HFFc6 (cell line): ENCODE measurements at regions not wholly inside any gene's neighbourhood (a gene's known extent, or its start where the extent isn't known, plus 50 kb on each side); places are given as distances from the start of the nearest gene placed in this dataset.

ENCODE experiments used
- DNase-seq: peaks from one replicate; pipeline ENCODE4 v3.0.0-alpha.2; 2018
- H3K27ac Mint-ChIP-seq: 2 replicates; pipeline ENCODE4 v1.8.0; 2020; ENCODE audit warnings: mild to moderate bottlenecking, mixed read lengths
- H3K27me3 Mint-ChIP-seq: 2 replicates; pipeline ENCODE4 v1.8.0; 2021; ENCODE audit warnings: mild to moderate bottlenecking, moderate library complexity, mixed read lengths; ENCODE audit not compliant: insufficient read depth
- H3K36me3 Mint-ChIP-seq: 2 replicates; pipeline ENCODE4 v1.8.0; 2021; ENCODE audit warnings: low read depth, mixed read lengths
- H3K4me1 Mint-ChIP-seq: 2 replicates; pipeline ENCODE4 v1.8.0; 2020; ENCODE audit warnings: low read depth, mixed read lengths
- H3K4me3 Mint-ChIP-seq: 2 replicates; pipeline ENCODE4 v1.8.0; 2020; ENCODE audit warnings: mild to moderate bottlenecking, moderate library complexity, mixed read lengths
- H3K9me3 Mint-ChIP-seq: 2 replicates; pipeline ENCODE4 v1.8.0; 2020; ENCODE audit warnings: mild to moderate bottlenecking, mixed read lengths
- CTCF ChIP-seq: fragments of 200-600 bp; sonication (generic); IDR thresholded peaks from 2 replicates; pipeline ENCODE4 v1.5.0; 2021; ENCODE audit warnings: antibody characterized with exemption, mild to moderate bottlenecking

- no peaks in the 10 kb centered on the region for H3K4me1 Mint-ChIP-seq
- DNase-seq = no peak
- H3K36me3 Mint-ChIP-seq = 0 out of 2 replicates have a peak, but pooled peaks cover 8% of the 10 kb centered on the region
- no peak for TF ChIP-seq CTCF
- H3K9me3 Mint-ChIP-seq = peaks cover 58% of the 10 kb centered on the region
- H3K27me3 Mint-ChIP-seq = no peaks in the 10 kb centered on the region; the same call in 1 of the 2 replicates
- H3K27ac Mint-ChIP-seq = no peak overlapping the region
- H3K4me3 Mint-ChIP-seq = no peak overlapping the region
These were observed 728.8 kb downstream of the TYW1 start for GRCh38 chr7:67725423-67725822.

GRCh38 chr7:67729771-67730170 is 733.1 kb downstream of the TYW1 start:
- Mint-ChIP-seq H3K27me3 (no peaks in the 10 kb centered on the region), H3K4me1 (no peaks in the 10 kb centered on the region), H3K27ac (no peak overlapping the region), H3K4me3 (no peak overlapping the region), H3K9me3 (peaks cover 36% of the 10 kb centered on the region), H3K36me3 (0 out of 2 replicates have a peak, but pooled peaks cover 8% of the 10 kb centered on the region)
- TF ChIP-seq CTCF = no peak
- DNase-seq = no peak

GRCh38 chr7:67731704-67732103 is 735.1 kb downstream of the TYW1 start:
- no peaks in the 10 kb centered on the region for H3K4me1 Mint-ChIP-seq

GRCh38 chr7:67732898-67733297 is 736.3 kb downstream of the TYW1 start:
- Mint-ChIP-seq H3K4me3 (no peak overlapping the region), H3K27me3 (no peaks in the 10 kb centered on the region), H3K4me1 (no peaks in the 10 kb centered on the region), H3K36me3 (0 out of 2 replicates have a peak, but pooled peaks cover 12% of the 10 kb centered on the region), H3K9me3 (peaks cover 40% of the 10 kb centered on the region), H3K27ac (no peak overlapping the region)
- DNase-seq = no peak
- TF ChIP-seq CTCF = no peak

More at GRCh38 chr7:67731704-67732103, 735.1 kb downstream of the TYW1 start:
- DNase-seq = no peak
- Mint-ChIP-seq H3K9me3 (peaks cover 36% of the 10 kb centered on the region), H3K4me3 (no peak overlapping the region), H3K36me3 (0 out of 2 replicates have a peak, but pooled peaks cover 8% of the 10 kb centered on the region), H3K27me3 (no peaks in the 10 kb centered on the region), H3K27ac (no peak overlapping the region)
- no peak for TF ChIP-seq CTCF

GRCh38 chr7:67738145-67738544 is 741.5 kb downstream of the TYW1 start:
- H3K4me3 Mint-ChIP-seq = no peak overlapping the region
- no peak for DNase-seq
- H3K9me3 Mint-ChIP-seq = peaks cover 41% of the 10 kb centered on the region
- H3K27ac Mint-ChIP-seq = no peak overlapping the region
- H3K4me1 Mint-ChIP-seq = no peaks in the 10 kb centered on the region
- no peak for TF ChIP-seq CTCF
- 0 out of 2 replicates have a peak, but pooled peaks cover 4% of the 10 kb centered on the region for H3K36me3 Mint-ChIP-seq
- no peaks in the 10 kb centered on the region for H3K27me3 Mint-ChIP-seq

- Mint-ChIP-seq H3K4me3 (no peak overlapping the region), H3K9me3 (peaks cover 49% of the 10 kb centered on the region), H3K27ac (no peak overlapping the region), H3K4me1 (no peaks in the 10 kb centered on the region), H3K27me3 (no peaks in the 10 kb centered on the region), H3K36me3 (0 out of 2 replicates have a peak, but pooled peaks cover 4% of the 10 kb centered on the region)
- no peak for TF ChIP-seq CTCF
- DNase-seq = no peak
These were observed 742.3 kb downstream of the TYW1 start for GRCh38 chr7:67738958-67739357.
